ENCODE measurements at regions not wholly inside any gene's neighbourhood (a gene's known extent, or its start where the extent isn't known, plus 50 kb on each side); places are given as distances from the start of the nearest gene placed in this dataset.

DNA sequence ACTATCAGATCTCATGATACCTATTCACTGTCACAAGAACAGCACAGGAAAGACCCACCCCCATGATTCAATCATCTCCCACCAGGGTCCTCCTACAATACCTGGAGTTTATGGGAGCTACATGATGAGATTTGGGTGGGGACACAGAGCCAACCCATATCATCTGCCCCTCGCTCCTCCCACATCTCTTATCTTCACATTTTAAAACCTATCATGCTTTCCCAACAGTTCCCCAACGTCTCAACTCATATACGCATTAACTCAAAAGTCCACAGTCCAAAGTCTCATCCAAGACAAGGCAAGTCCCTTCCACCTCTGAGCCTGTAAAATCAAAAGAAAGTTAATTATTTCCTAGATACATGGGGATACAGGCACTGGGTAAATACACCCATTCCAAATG, 1185.2 kb downstream of the PCDH7 start:
- peaks cover 12 to 21% (median 13%) of the 10 kb centered on the region in 3 donors for H3K9me3 Mint-ChIP-seq
- ChIA-PET POLR2A (no interaction called here), CTCF (no interaction called here)
- no peak for DNase-seq
- no peak overlapping the region for H3K27ac Mint-ChIP-seq
- no peaks in the 10 kb centered on the region for H3K4me1 Mint-ChIP-seq
- H3K27me3 Mint-ChIP-seq, result no peaks in the 10 kb centered on the region
- Histone ChIP-seq H3K4me1 (ENCODE audit: control insufficient read depth in 1 of 2, extremely low read depth in 1 of 2, insufficient read depth in 2 of 2, low read length in 2 of 2) (no peaks in the 10 kb centered on the region), H3K27ac (ENCODE audit: low read length) (no peak overlapping the region), H3K9me3 (no peaks in the 10 kb centered on the region), H3K36me3 (ENCODE audit: control insufficient read depth in 2 of 2, extremely low read depth in 1 of 2, insufficient read depth in 1 of 2, low read length in 1 of 2) (no peaks in the 10 kb centered on the region), H3K4me3 (ENCODE audit: control insufficient read depth in 1 of 2, extremely low read depth in 1 of 2, low read length in 1 of 2) (no peak overlapping the region), H3K27me3 (replicated peaks in 1 of 2; ENCODE audit: control insufficient read depth in 2 of 2, extremely low read depth in 1 of 2, insufficient read depth in 2 of 2, low read length in 1 of 2) (no peaks in the 10 kb centered on the region)
- ATAC-seq (replicated peaks in 1 of 4), result no peak
- no peak overlapping the region for H3K4me3 Mint-ChIP-seq
- 69% methylated on average over 2 of the region's 3 CpGs for WGBS (ENCODE audit: insufficient coverage)
- H3K36me3 Mint-ChIP-seq, result no peaks in the 10 kb centered on the region

DNA sequence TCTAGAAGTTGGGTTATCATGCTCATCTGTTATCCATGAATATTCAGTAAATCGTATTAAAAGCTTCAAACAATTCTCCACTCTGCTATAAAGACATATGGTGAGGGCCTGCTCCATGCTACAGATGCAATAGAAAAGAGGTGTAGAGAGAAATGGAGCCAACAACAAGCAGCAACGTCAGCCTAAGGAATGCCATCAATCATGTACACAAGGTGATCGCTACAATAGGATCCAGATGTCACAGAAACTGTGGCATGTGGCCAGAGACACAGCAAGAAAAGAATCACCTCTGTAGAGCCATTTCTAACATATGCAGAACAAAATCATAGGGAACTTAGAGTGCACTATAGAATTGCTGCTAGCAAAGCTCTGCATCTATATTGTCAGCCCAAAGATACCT, 1188.1 kb downstream of the PCDH7 start:
- H3K9me3 ChIP-seq, result no peaks in the 10 kb centered on the region
- Mint-ChIP-seq H3K36me3 (no peaks in the 10 kb centered on the region), H3K27ac (no peak overlapping the region), H3K9me3 (peaks cover 14 to 28% (median 15%) of the 10 kb centered on the region in 3 donors), H3K4me3 (no peak overlapping the region), H3K4me1 (no peaks in the 10 kb centered on the region), H3K27me3 (no peaks in the 10 kb centered on the region)
- no peak for DNase-seq
- no peak overlapping the region for H3K27ac ChIP-seq (ENCODE audit: low read length)
- 71% methylated on average over 2 of the region's 3 CpGs for WGBS (ENCODE audit: insufficient coverage)
- H3K4me3 ChIP-seq (ENCODE audit: control insufficient read depth in 1 of 2, extremely low read depth in 1 of 2, low read length in 1 of 2), result no peak overlapping the region
- ChIA-PET POLR2A (no interaction called here), CTCF (no interaction called here)
- no peaks in the 10 kb centered on the region for H3K27me3 ChIP-seq (replicated peaks in 1 of 2; ENCODE audit: control insufficient read depth in 2 of 2, extremely low read depth in 1 of 2, insufficient read depth in 2 of 2, low read length in 1 of 2)
- no peak for ATAC-seq (replicated peaks in 1 of 4)
- H3K36me3 ChIP-seq (ENCODE audit: control insufficient read depth in 2 of 2, extremely low read depth in 1 of 2, insufficient read depth in 1 of 2, low read length in 1 of 2), result no peaks in the 10 kb centered on the region
- no peaks in the 10 kb centered on the region for H3K4me1 ChIP-seq (ENCODE audit: control insufficient read depth in 1 of 2, extremely low read depth in 1 of 2, insufficient read depth in 2 of 2, low read length in 2 of 2)

DNA sequence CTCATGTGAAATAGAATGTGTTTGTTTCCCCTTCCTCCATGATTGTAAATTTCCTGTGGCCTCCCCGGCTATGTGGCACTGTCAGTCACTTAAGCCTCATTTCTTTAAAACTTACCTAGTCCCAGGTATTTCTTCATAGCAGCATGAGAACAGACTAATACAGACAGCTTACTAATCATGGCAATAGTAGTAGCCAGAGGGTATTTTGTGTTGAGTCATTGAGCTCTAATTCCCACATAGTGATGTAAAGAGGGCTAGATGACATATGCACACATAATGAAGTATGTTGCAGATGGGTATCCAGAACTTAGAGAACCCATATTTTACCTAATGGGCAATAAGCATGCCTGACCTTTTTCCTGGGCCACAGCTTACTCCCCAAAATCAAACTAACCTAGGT, 1197.2 kb downstream of the PCDH7 start:
- Histone ChIP-seq H3K4me3 (ENCODE audit: control insufficient read depth in 1 of 2, extremely low read depth in 1 of 2, low read length in 1 of 2) (no peak overlapping the region), H3K9me3 (peaks cover 4% of the 10 kb centered on the region), H3K27ac (ENCODE audit: low read length) (no peak overlapping the region), H3K27me3 (replicated peaks in 1 of 2; ENCODE audit: control insufficient read depth in 2 of 2, extremely low read depth in 1 of 2, insufficient read depth in 2 of 2, low read length in 1 of 2) (no peaks in the 10 kb centered on the region), H3K4me1 (ENCODE audit: control insufficient read depth in 1 of 2, extremely low read depth in 1 of 2, insufficient read depth in 2 of 2, low read length in 2 of 2) (no peaks in the 10 kb centered on the region), H3K36me3 (ENCODE audit: control insufficient read depth in 2 of 2, extremely low read depth in 1 of 2, insufficient read depth in 1 of 2, low read length in 1 of 2) (no peaks in the 10 kb centered on the region)
- H3K27me3 Mint-ChIP-seq, result no peaks in the 10 kb centered on the region
- peaks cover 15 to 19% (median 18%) of the 10 kb centered on the region in 3 donors for H3K9me3 Mint-ChIP-seq
- DNase-seq (no peak), ATAC-seq (replicated peaks in 1 of 4) (no peak)
- H3K4me3 Mint-ChIP-seq, result no peak overlapping the region
- WGBS (ENCODE audit: insufficient coverage), result no CpG with 5 or more reads among the region's 1 CpG
- no peak overlapping the region for H3K27ac Mint-ChIP-seq
- H3K36me3 Mint-ChIP-seq, result no peaks in the 10 kb centered on the region
- ChIA-PET CTCF (no interaction called here), POLR2A (no interaction called here)
- no peaks in the 10 kb centered on the region for H3K4me1 Mint-ChIP-seq

DNA sequence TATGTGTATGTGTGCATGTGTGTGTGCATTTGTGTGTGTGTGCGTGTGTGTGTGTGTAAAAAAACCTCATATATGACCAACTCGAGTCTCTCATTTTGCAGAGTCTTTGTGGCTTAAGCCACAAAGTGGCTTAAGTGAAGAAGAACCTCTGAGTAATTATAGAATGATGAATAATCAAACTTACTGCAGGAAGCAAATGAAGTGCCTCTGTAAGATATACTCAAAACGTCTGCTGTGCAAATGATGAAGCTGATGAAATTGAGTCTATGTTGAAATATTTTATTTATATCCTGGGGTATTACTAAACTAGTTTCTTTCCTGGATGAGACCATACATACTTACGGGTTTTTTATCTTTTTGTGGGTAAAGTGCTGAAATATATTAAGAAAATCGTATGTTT, 1198.7 kb downstream of the PCDH7 start:
- Mint-ChIP-seq H3K9me3 (peaks cover 15 to 19% (median 18%) of the 10 kb centered on the region in 3 donors), H3K36me3 (no peaks in the 10 kb centered on the region), H3K27ac (no peak overlapping the region), H3K4me3 (no peak overlapping the region), H3K4me1 (no peaks in the 10 kb centered on the region), H3K27me3 (no peaks in the 10 kb centered on the region)
- Histone ChIP-seq H3K36me3 (ENCODE audit: control insufficient read depth in 2 of 2, extremely low read depth in 1 of 2, insufficient read depth in 1 of 2, low read length in 1 of 2) (no peaks in the 10 kb centered on the region), H3K4me3 (ENCODE audit: control insufficient read depth in 1 of 2, extremely low read depth in 1 of 2, low read length in 1 of 2) (no peak overlapping the region), H3K27ac (ENCODE audit: low read length) (no peak overlapping the region), H3K4me1 (ENCODE audit: control insufficient read depth in 1 of 2, extremely low read depth in 1 of 2, insufficient read depth in 2 of 2, low read length in 2 of 2) (no peaks in the 10 kb centered on the region), H3K27me3 (replicated peaks in 1 of 2; ENCODE audit: control insufficient read depth in 2 of 2, extremely low read depth in 1 of 2, insufficient read depth in 2 of 2, low read length in 1 of 2) (no peaks in the 10 kb centered on the region), H3K9me3 (peaks cover 4% of the 10 kb centered on the region)
- ATAC-seq (replicated peaks in 1 of 4) (no peak), DNase-seq (no peak)
- ChIA-PET POLR2A (no interaction called here), CTCF (no interaction called here)
- no CpG with 5 or more reads among the region's 5 CpGs for WGBS (ENCODE audit: insufficient coverage)

DNA sequence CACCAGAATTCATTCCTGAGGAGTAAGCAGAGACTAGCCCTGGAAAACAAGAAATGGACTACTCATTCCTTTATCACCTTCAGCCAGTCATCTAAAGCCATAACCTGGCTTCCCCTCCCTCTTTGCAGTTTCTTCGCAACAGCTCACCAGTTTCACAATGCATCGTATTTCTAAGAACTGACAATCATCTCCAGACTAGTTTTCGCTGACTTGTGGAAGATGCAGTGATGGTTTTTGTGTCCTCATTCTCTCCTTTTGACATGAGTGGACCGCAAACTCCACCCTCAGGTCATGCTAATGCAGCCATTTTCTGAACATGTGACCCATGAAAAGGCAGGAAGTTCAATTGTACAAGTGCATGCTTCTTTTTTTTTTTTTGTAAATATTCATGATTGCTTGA, 1203.5 kb downstream of the PCDH7 start:
- CTCF ChIA-PET, result no interaction called here
- no peak for ATAC-seq (replicated peaks in 1 of 4)
- peaks cover 6 to 21% (median 15%) of the 10 kb centered on the region in 3 donors for H3K9me3 Mint-ChIP-seq
- no peak overlapping the region for H3K4me3 ChIP-seq (ENCODE audit: control insufficient read depth in 1 of 2, extremely low read depth in 1 of 2, low read length in 1 of 2)
- no peaks in the 10 kb centered on the region for H3K4me1 ChIP-seq (ENCODE audit: control insufficient read depth in 1 of 2, extremely low read depth in 1 of 2, insufficient read depth in 2 of 2, low read length in 2 of 2)
- H3K27me3 Mint-ChIP-seq, result no peaks in the 10 kb centered on the region
- H3K27ac ChIP-seq (ENCODE audit: low read length), result no peak overlapping the region
- H3K9me3 ChIP-seq, result peaks cover 3% of the 10 kb centered on the region
- no peak overlapping the region for H3K4me3 Mint-ChIP-seq
- POLR2A ChIA-PET, result no interaction called here
- H3K27me3 ChIP-seq (replicated peaks in 1 of 2; ENCODE audit: control insufficient read depth in 2 of 2, extremely low read depth in 1 of 2, insufficient read depth in 2 of 2, low read length in 1 of 2), result no peaks in the 10 kb centered on the region
- H3K27ac Mint-ChIP-seq, result no peak overlapping the region
- H3K4me1 Mint-ChIP-seq, result no peaks in the 10 kb centered on the region
- no peak for DNase-seq
- no peaks in the 10 kb centered on the region for H3K36me3 Mint-ChIP-seq
- WGBS (ENCODE audit: insufficient coverage), result 40% methylated on average over 1 of the region's 4 CpGs
- no peaks in the 10 kb centered on the region for H3K36me3 ChIP-seq (ENCODE audit: control insufficient read depth in 2 of 2, extremely low read depth in 1 of 2, insufficient read depth in 1 of 2, low read length in 1 of 2)

DNA sequence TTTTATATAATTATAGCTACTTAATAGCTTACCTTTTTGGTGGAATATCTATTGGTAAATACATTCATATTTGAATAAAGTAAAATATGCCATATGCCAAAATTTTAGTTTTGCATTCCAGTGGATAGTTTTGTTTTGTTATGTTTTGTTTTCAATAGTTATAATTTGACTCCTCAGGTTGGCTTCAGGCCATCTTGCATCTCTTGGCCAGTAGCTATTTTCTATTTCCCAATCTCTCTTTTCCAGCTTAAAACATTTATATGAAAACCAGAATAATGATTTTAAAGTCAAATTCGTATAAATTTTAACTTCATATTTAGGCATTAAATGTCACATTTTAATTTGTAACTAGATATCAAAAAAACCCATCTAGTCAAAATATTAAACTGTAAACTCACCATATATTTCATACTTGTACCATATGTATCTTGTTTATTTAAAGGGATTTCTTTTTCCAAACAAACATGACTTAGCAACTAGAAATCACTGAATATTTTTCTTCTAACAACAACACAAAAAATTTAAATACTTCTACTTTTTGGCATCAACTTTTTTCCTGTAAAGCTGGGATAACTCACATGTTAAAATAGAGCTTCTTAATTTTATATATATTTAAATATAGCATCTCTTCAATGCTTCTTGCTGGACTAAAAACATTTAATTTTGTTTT, 1209.6 kb downstream of the PCDH7 start:
- H3K4me3 ChIP-seq (ENCODE audit: control insufficient read depth in 1 of 2, extremely low read depth in 1 of 2, low read length in 1 of 2), result no peak overlapping the region
- no peaks in the 10 kb centered on the region for H3K27me3 ChIP-seq (replicated peaks in 1 of 2; ENCODE audit: control insufficient read depth in 2 of 2, extremely low read depth in 1 of 2, insufficient read depth in 2 of 2, low read length in 1 of 2)
- H3K4me1 Mint-ChIP-seq, result no peaks in the 10 kb centered on the region
- no peaks in the 10 kb centered on the region for H3K4me1 ChIP-seq (ENCODE audit: control insufficient read depth in 1 of 2, extremely low read depth in 1 of 2, insufficient read depth in 2 of 2, low read length in 2 of 2)
- H3K4me3 Mint-ChIP-seq, result no peak overlapping the region
- H3K36me3 ChIP-seq (ENCODE audit: control insufficient read depth in 2 of 2, extremely low read depth in 1 of 2, insufficient read depth in 1 of 2, low read length in 1 of 2), result no peaks in the 10 kb centered on the region
- H3K27me3 Mint-ChIP-seq, result no peaks in the 10 kb centered on the region
- H3K9me3 Mint-ChIP-seq, result peaks cover 5 to 25% (median 10%) of the 10 kb centered on the region in 3 donors
- H3K27ac Mint-ChIP-seq, result no peak overlapping the region
- peaks cover 3% of the 10 kb centered on the region for H3K9me3 ChIP-seq
- no peak for ATAC-seq (replicated peaks in 1 of 4)
- no peaks in the 10 kb centered on the region for H3K36me3 Mint-ChIP-seq
- POLR2A ChIA-PET, result no interaction called here
- H3K27ac ChIP-seq (ENCODE audit: low read length), result no peak overlapping the region
- no peak for DNase-seq
- CTCF ChIA-PET, result interaction anchor here in 1 of 2 donors (0.7 kb wide), 1 partner anchor 47 kb away, joined by 4 read pairs; no protein-coding TSS in a partner anchor
- WGBS (ENCODE audit: insufficient coverage), result no CpG with 5 or more reads among the region's 1 CpG

DNA sequence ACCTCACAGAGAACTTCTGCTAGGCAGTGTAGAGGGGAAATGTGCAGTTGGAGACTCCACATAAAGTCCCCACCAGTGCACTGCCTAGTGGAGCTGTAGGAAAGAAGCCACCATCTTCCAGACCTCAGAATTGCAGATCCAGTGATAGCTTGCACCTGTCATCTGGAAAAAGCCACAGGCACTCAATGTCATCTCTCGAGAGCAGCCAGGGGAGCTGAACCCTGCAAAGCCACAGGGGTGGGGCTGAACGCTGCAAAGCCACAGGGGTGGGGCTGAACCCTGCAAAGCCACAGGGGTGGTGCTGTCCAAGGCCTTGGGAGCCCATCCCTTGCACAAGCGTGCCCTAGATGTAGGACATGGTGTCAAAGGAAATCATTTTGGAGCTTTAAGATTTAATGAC, 1226.3 kb downstream of the PCDH7 start:
- H3K27ac Mint-ChIP-seq, result no peak overlapping the region
- no peaks in the 10 kb centered on the region for H3K27me3 Mint-ChIP-seq
- DNase-seq, result no peak
- peaks cover 12 to 34% (median 24%) of the 10 kb centered on the region in 3 donors for H3K9me3 Mint-ChIP-seq
- no peak overlapping the region for H3K4me3 ChIP-seq (ENCODE audit: control insufficient read depth in 1 of 2, extremely low read depth in 1 of 2, low read length in 1 of 2)
- no peaks in the 10 kb centered on the region for H3K36me3 Mint-ChIP-seq
- no peaks in the 10 kb centered on the region for H3K4me1 ChIP-seq (ENCODE audit: control insufficient read depth in 1 of 2, extremely low read depth in 1 of 2, insufficient read depth in 2 of 2, low read length in 2 of 2)
- no peak overlapping the region for H3K4me3 Mint-ChIP-seq
- ATAC-seq (replicated peaks in 1 of 4), result no peak
- no peak overlapping the region for H3K27ac ChIP-seq (ENCODE audit: low read length)
- ChIA-PET CTCF (no interaction called here), POLR2A (no interaction called here)
- H3K27me3 ChIP-seq (replicated peaks in 1 of 2; ENCODE audit: control insufficient read depth in 2 of 2, extremely low read depth in 1 of 2, insufficient read depth in 2 of 2, low read length in 1 of 2), result no peaks in the 10 kb centered on the region
- H3K9me3 ChIP-seq, result no peaks in the 10 kb centered on the region
- no peaks in the 10 kb centered on the region for H3K36me3 ChIP-seq (ENCODE audit: control insufficient read depth in 2 of 2, extremely low read depth in 1 of 2, insufficient read depth in 1 of 2, low read length in 1 of 2)
- H3K4me1 Mint-ChIP-seq, result no peaks in the 10 kb centered on the region
- 27% methylated on average over 3 of the region's 3 CpGs for WGBS (ENCODE audit: insufficient coverage)
